ENCODE measurements at regions not wholly inside any gene's neighbourhood (a gene's known extent, or its start where the extent isn't known, plus 50 kb on each side); places are given as distances from the start of the nearest gene placed in this dataset.

- ATAC-seq (ENCODE audit: low FRiP score in 2 of 2), result no peak
- WGBS, 2 donors, result 48 to 56% methylated on average over 2 of the region's 2 CpGs
- no peaks in the 10 kb centered on the region for H3K36me3 ChIP-seq
These were observed 334.0 kb downstream of the NFIB start for GRCh38 chr9:13979941-13980318.

GRCh38 chr9:13975611-13976290, 338.2 kb downstream of the NFIB start:
- H3K4me3 ChIP-seq, result no peak overlapping the region
- DNase-seq, result no peak
- no peak overlapping the region for H3K27ac ChIP-seq
- no peaks in the 10 kb centered on the region for H3K9me3 ChIP-seq
- WGBS, 2 donors, result 57 to 82% methylated on average over 1 of the region's 1 CpG
- no peaks in the 10 kb centered on the region for H3K4me1 ChIP-seq
- H3K36me3 ChIP-seq, result no peaks in the 10 kb centered on the region
- H3K27me3 ChIP-seq, result no peaks in the 10 kb centered on the region
- no peak for ATAC-seq (ENCODE audit: low FRiP score in 2 of 2)
- TF ChIP-seq POLR2AphosphoS5 (IDR thresholded peaks at IDR 0.05) (no peak), POLR2A (IDR thresholded peaks at IDR 0.05) (no peak), CTCF (IDR thresholded peaks at IDR 0.05) (no peak), EP300 (IDR thresholded peaks at IDR 0.05) (no peak)

More at GRCh38 chr9:13979941-13980318, 334.0 kb downstream of the NFIB start:
- no peaks in the 10 kb centered on the region for H3K27me3 ChIP-seq
- no peak overlapping the region for H3K27ac ChIP-seq
- no peak for DNase-seq
- H3K4me3 ChIP-seq, result no peak overlapping the region
- H3K9me3 ChIP-seq, result no peaks in the 10 kb centered on the region
- TF ChIP-seq CTCF (IDR thresholded peaks at IDR 0.05) (no peak), POLR2AphosphoS5 (IDR thresholded peaks at IDR 0.05) (no peak), EP300 (IDR thresholded peaks at IDR 0.05) (no peak), POLR2A (IDR thresholded peaks at IDR 0.05) (no peak)
- no peaks in the 10 kb centered on the region for H3K4me1 ChIP-seq

GRCh38 chr9:13974891-13975290, 339.1 kb downstream of the NFIB start:
- no peaks in the 10 kb centered on the region for H3K4me1 ChIP-seq
- no peaks in the 10 kb centered on the region for H3K36me3 ChIP-seq
- no peak for DNase-seq
- 68 to 71% methylated on average over 4 of the region's 4 CpGs for WGBS, 2 donors
- no peaks in the 10 kb centered on the region for H3K27me3 ChIP-seq
- ATAC-seq (ENCODE audit: low FRiP score in 2 of 2), result no peak
- no peaks in the 10 kb centered on the region for H3K9me3 ChIP-seq
- TF ChIP-seq POLR2AphosphoS5 (IDR thresholded peaks at IDR 0.05), result no peak
- TF ChIP-seq POLR2A (IDR thresholded peaks at IDR 0.05), result no peak
- TF ChIP-seq EP300 (IDR thresholded peaks at IDR 0.05), result no peak
- no peak for TF ChIP-seq CTCF (IDR thresholded peaks at IDR 0.05)
- H3K27ac ChIP-seq, result no peak overlapping the region
- no peak overlapping the region for H3K4me3 ChIP-seq

- Histone ChIP-seq H3K27me3 (no peaks in the 10 kb centered on the region), H3K27ac (no peak overlapping the region), H3K9me3 (no peaks in the 10 kb centered on the region), H3K4me3 (no peak overlapping the region), H3K4me1 (no peaks in the 10 kb centered on the region), H3K36me3 (no peaks in the 10 kb centered on the region)
- no peak for ATAC-seq (ENCODE audit: low FRiP score in 2 of 2)
- WGBS, 2 donors, result 69 to 74% methylated on average over 10 of the region's 10 CpGs
- TF ChIP-seq POLR2AphosphoS5 (IDR thresholded peaks at IDR 0.05) (no peak), POLR2A (IDR thresholded peaks at IDR 0.05) (no peak), CTCF (IDR thresholded peaks at IDR 0.05) (no peak), EP300 (IDR thresholded peaks at IDR 0.05) (no peak)
- DNase-seq, result no peak
These were observed 341.8 kb downstream of the NFIB start for GRCh38 chr9:13971966-13972655.
